ENCODE measurements at regions not wholly inside any gene's neighbourhood (a gene's known extent, or its start where the extent isn't known, plus 50 kb on each side); places are given as distances from the start of the nearest gene placed in this dataset.

- no peak overlapping the region for H3K9ac ChIP-seq (ENCODE audit: low read length)
- no peaks in the 10 kb centered on the region for H3K36me3 ChIP-seq (ENCODE audit: control insufficient read depth, low read depth, low read length)
- H3K27ac ChIP-seq (ENCODE audit: low read length), result no peak overlapping the region
- no peaks in the 10 kb centered on the region for H3K4me1 ChIP-seq (ENCODE audit: control insufficient read depth, low read depth, low read length)
- no peaks in the 10 kb centered on the region for H3K9me3 ChIP-seq (ENCODE audit: control insufficient read depth, low read depth, low read length)
- H3K27me3 ChIP-seq (ENCODE audit: control insufficient read depth, insufficient read depth, low read length), result no peaks in the 10 kb centered on the region
- no peak overlapping the region for H3K4me3 ChIP-seq (ENCODE audit: low read length)
Observed at GRCh38 chr4:79016878-79017277, 77.6 kb upstream of the PAQR3 start.

DNA sequence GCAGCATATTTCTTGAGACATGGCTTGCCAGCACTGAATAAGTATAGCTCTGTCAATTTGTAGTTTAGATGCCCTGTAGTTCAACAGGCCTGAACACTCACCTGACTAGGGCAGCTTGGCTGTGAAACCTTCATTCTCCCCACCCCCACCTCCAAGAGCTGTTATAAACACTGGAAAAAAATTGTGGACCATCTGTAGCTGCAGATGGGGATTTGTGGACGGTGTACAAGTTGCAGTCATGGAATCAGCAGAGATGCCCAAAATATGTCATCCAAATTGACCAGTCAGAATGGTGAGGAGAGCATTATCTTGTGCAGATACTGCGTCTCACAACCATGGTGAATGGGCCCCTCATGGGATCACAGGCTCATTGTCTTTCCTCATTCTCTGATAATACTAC is 76.2 kb upstream of the PAQR3 start:
- no peaks in the 10 kb centered on the region for H3K36me3 ChIP-seq (ENCODE audit: control insufficient read depth, low read depth, low read length)
- no peak overlapping the region for H3K4me3 ChIP-seq (ENCODE audit: low read length)
- no peak overlapping the region for H3K9ac ChIP-seq (ENCODE audit: low read length)
- no peaks in the 10 kb centered on the region for H3K4me1 ChIP-seq (ENCODE audit: control insufficient read depth, low read depth, low read length)
- H3K27ac ChIP-seq (ENCODE audit: low read length), result no peak overlapping the region
- no peaks in the 10 kb centered on the region for H3K27me3 ChIP-seq (ENCODE audit: control insufficient read depth, insufficient read depth, low read length)
- no peaks in the 10 kb centered on the region for H3K9me3 ChIP-seq (ENCODE audit: control insufficient read depth, low read depth, low read length)

DNA sequence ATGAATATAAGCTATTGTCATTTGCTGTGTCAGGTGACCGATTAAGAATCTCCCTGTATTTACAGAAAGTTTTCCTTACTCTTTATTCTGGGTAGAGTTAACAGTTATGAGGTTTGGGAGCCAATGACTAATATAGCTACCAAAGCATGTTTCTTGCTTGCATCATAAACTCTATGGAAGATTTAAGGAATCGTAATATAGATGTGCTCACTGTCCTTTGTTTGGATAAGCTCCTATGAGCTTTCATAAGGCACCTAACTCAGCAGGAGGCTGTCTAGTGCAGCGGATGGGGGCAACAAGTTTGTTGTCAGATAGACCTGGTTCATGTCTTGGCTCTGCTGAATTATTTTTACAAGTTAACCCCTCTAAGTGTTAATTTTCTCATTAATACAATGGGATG is 75.0 kb upstream of the PAQR3 start:
- no peak overlapping the region for H3K27ac ChIP-seq (ENCODE audit: low read length)
- no peak overlapping the region for H3K4me3 ChIP-seq (ENCODE audit: low read length)
- H3K4me1 ChIP-seq (ENCODE audit: control insufficient read depth, low read depth, low read length), result no peaks in the 10 kb centered on the region
- no peaks in the 10 kb centered on the region for H3K9me3 ChIP-seq (ENCODE audit: control insufficient read depth, low read depth, low read length)
- H3K27me3 ChIP-seq (ENCODE audit: control insufficient read depth, insufficient read depth, low read length), result no peaks in the 10 kb centered on the region
- H3K9ac ChIP-seq (ENCODE audit: low read length), result no peak overlapping the region
- no peaks in the 10 kb centered on the region for H3K36me3 ChIP-seq (ENCODE audit: control insufficient read depth, low read depth, low read length)

DNA sequence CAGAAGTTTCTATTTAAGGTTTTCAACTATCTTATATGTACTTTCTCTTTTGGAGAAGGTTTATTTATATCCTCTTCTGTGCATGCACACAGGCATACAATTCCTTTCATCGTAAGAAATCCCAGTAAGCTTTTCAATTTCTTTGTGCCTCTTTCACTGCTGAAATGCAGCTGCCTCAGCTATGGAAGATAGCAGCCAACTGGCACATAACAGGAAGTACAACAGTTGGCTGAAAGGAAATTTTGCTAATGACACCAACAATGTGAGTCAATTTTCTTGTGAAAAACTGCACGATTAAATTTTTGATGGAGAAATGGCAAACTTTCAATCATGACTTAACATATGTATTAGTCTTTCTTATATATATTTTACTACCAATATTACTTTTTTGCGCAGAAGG is 74.5 kb upstream of the PAQR3 start:
- Histone ChIP-seq H3K4me1 (ENCODE audit: control insufficient read depth, low read depth, low read length) (no peaks in the 10 kb centered on the region), H3K36me3 (ENCODE audit: control insufficient read depth, low read depth, low read length) (no peaks in the 10 kb centered on the region), H3K27ac (ENCODE audit: low read length) (no peak overlapping the region), H3K9me3 (ENCODE audit: control insufficient read depth, low read depth, low read length) (no peaks in the 10 kb centered on the region), H3K9ac (ENCODE audit: low read length) (no peak overlapping the region), H3K4me3 (ENCODE audit: low read length) (no peak overlapping the region), H3K27me3 (ENCODE audit: control insufficient read depth, insufficient read depth, low read length) (no peaks in the 10 kb centered on the region)

- no peak overlapping the region for H3K9ac ChIP-seq (ENCODE audit: low read length)
- H3K27me3 ChIP-seq (ENCODE audit: control insufficient read depth, insufficient read depth, low read length), result no peaks in the 10 kb centered on the region
- no peaks in the 10 kb centered on the region for H3K36me3 ChIP-seq (ENCODE audit: control insufficient read depth, low read depth, low read length)
- H3K4me3 ChIP-seq (ENCODE audit: low read length), result no peak overlapping the region
- no peak overlapping the region for H3K27ac ChIP-seq (ENCODE audit: low read length)
- no peaks in the 10 kb centered on the region for H3K9me3 ChIP-seq (ENCODE audit: control insufficient read depth, low read depth, low read length)
- no peaks in the 10 kb centered on the region for H3K4me1 ChIP-seq (ENCODE audit: control insufficient read depth, low read depth, low read length)
Observed at GRCh38 chr4:78990938-78991810, 51.9 kb upstream of the PAQR3 start.

DNA sequence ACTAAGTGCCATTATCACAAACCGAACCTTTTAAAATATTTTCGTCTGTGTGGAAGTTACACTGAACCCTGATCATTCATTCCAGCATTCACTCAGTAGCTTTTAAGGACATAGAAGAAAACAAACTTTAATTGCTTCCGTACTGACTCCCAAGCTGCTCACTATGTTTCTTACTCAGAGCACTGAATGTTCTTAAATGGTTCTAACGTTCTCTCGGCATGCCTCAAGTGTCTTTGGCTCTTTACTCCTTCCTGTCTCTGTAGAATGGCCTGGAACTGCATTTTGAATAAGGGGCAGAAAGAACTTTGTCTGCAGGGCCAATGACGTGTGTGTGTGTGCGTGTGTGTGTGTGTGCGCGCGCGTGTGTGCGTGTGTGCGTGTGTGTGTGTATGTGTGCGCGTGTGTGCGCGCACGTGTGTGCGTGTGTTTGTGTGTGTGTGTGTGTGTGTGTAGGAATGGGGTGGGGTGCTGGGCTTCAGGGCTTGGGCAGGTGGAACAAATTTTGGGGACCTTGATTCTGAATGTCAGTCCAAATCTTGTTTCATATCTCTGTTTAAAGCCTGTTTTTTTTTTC is 50.5 kb upstream of the PAQR3 start:
- Histone ChIP-seq H3K4me3 (ENCODE audit: low read length) (no peak overlapping the region), H3K9ac (ENCODE audit: low read length) (no peak overlapping the region), H3K27ac (ENCODE audit: low read length) (no peak overlapping the region), H3K36me3 (ENCODE audit: control insufficient read depth, low read depth, low read length) (no peaks in the 10 kb centered on the region), H3K9me3 (ENCODE audit: control insufficient read depth, low read depth, low read length) (no peaks in the 10 kb centered on the region), H3K27me3 (ENCODE audit: control insufficient read depth, insufficient read depth, low read length) (no peaks in the 10 kb centered on the region), H3K4me1 (ENCODE audit: control insufficient read depth, low read depth, low read length) (no peaks in the 10 kb centered on the region)

Data from iPS-18a (cell line).